ENCODE measurements at regions not wholly inside any gene's neighbourhood (a gene's known extent, or its start where the extent isn't known, plus 50 kb on each side); places are given as distances from the start of the nearest gene placed in this dataset.
"Not testable (repeated sequence)": the region's sequence is repeated elsewhere in the genome, so short reads cannot be mapped to it uniquely, and the experiment has no call there.

DNA sequence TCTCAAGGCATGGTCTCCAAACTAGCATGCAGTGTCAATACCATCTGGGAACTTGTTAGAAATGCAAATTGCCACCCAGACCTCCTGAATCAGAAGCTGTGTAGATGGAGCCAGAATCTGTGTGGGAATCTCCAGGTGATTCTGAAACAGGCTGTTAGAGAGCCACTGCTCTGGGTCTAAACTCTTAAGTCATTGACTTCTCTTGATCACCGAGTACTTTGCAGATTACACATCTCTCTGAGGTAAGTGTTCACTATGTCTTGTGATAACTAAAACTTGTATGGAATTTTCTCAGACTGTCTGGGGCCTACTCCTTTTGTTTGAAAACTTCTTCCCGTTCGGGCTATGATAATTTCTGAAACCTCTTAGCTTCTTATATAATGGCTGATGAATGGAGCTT lies 315.6 kb downstream of the EDEM1 start:
- Histone ChIP-seq H3K9me3 (no peaks in the 10 kb centered on the region), H3K4me1 (ENCODE audit: insufficient read depth) (no peaks in the 10 kb centered on the region), H3K36me3 (no peaks in the 10 kb centered on the region), H3K27me3 (no peaks in the 10 kb centered on the region), H3K27ac (no peak overlapping the region), H3K4me3 (no peak overlapping the region)
- TF ChIP-seq, protein P1, sequence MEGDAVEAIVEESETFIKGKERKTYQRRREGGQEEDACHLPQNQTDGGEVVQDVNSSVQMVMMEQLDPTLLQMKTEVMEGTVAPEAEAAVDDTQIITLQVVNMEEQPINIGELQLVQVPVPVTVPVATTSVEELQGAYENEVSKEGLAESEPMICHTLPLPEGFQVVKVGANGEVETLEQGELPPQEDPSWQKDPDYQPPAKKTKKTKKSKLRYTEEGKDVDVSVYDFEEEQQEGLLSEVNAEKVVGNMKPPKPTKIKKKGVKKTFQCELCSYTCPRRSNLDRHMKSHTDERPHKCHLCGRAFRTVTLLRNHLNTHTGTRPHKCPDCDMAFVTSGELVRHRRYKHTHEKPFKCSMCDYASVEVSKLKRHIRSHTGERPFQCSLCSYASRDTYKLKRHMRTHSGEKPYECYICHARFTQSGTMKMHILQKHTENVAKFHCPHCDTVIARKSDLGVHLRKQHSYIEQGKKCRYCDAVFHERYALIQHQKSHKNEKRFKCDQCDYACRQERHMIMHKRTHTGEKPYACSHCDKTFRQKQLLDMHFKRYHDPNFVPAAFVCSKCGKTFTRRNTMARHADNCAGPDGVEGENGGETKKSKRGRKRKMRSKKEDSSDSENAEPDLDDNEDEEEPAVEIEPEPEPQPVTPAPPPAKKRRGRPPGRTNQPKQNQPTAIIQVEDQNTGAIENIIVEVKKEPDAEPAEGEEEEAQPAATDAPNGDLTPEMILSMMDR (IDR thresholded peaks at IDR 0.05): no peak
- TF ChIP-seq EP300 (IDR thresholded peaks at IDR 0.05) (no peak), POLR2A (IDR thresholded peaks at IDR 0.05) (no peak)
- DNase-seq: no peak
- intact Hi-C loops (cut with DNase I): no loop called here
- WGBS, 3 donors: 88 to 90% (median 90%) methylated on average over 3 of the region's 3 CpGs

DNA sequence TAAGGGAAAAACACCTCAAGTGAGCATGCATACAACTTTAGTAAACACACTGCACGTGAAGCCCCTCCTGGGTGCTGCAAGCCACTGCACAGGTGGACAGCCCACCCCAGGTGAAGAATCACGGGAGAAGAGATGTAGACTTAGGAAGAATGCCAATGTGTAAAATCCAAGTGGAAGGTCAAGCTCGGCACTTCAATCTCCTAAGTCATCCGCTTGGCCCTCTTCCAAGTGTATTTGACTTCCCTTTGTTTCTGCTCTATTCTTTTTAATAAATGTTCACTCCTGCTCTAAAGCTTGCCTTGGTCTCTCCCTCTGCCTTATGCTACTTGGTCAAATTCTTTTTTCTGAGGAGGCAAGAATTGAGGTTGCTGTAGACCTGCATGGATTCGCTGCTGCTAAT lies 316.6 kb downstream of the EDEM1 start:
- intact Hi-C loops (cut with DNase I): no loop called here
- DNase-seq: no peak
- Histone ChIP-seq H3K27me3 (no peaks in the 10 kb centered on the region), H3K4me3 (no peak overlapping the region), H3K27ac (no peak overlapping the region), H3K36me3 (no peaks in the 10 kb centered on the region), H3K9me3 (no peaks in the 10 kb centered on the region), H3K4me1 (ENCODE audit: insufficient read depth) (no peaks in the 10 kb centered on the region)
- 64 to 72% (median 71%) methylated on average over 5 of the region's 5 CpGs for WGBS, 3 donors
- TF ChIP-seq, protein P1 (IDR thresholded peaks at IDR 0.05): no peak
- no peak for TF ChIP-seq POLR2A (IDR thresholded peaks at IDR 0.05)
- TF ChIP-seq EP300 (IDR thresholded peaks at IDR 0.05): no peak

DNA sequence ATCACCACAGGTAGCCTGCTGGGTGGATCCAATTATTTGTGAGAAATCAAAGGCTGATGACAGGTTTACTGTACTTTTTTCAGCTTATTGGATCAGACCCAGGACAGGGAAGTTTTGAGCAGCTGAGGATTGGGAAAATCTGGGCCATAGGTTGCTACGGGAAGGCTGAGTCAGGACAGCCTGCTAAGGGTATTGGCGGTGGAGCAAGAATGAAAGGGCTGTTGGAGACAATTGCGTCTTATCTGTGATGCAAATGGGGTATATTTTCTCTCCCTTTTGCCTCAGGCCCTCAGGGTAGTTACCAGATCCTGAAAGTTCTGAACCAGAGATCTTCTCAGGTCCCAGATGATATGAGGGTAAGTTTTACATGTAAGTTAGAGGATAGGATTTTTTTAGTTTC lies 317.7 kb downstream of the EDEM1 start:
- Histone ChIP-seq H3K27me3 (no peaks in the 10 kb centered on the region), H3K36me3 (no peaks in the 10 kb centered on the region), H3K9me3 (no peaks in the 10 kb centered on the region), H3K27ac (no peak overlapping the region), H3K4me3 (no peak overlapping the region), H3K4me1 (ENCODE audit: insufficient read depth) (no peaks in the 10 kb centered on the region)
- DNase-seq: no peak
- TF ChIP-seq EP300 (IDR thresholded peaks at IDR 0.05) (no peak), POLR2A (IDR thresholded peaks at IDR 0.05) (no peak)
- TF ChIP-seq, protein P1 (IDR thresholded peaks at IDR 0.05): no peak
- 91 to 97% (median 92%) methylated on average over 3 of the region's 3 CpGs for WGBS, 3 donors
- intact Hi-C loops (cut with DNase I): no loop called here

DNA sequence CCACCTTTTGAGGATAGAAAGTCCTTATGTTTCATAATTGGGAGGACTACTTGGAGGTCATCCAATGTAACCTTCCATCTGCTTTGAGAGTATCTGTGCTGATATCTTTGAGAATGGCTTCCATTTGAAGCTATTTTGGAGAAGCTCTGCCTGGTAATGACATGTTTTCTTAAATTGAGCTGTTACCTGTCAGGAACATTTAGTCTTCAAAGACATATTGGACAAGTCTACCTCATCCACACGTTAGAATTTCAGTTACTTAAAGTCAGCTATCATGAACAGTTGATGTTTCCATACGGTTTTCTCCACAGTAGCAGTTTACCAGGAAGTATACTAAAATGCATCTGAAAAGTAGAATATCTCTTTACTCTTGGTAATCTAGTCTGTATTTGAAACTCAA lies 318.5 kb downstream of the EDEM1 start:
- H3K4me3 ChIP-seq: no peak overlapping the region
- H3K27ac ChIP-seq: no peak overlapping the region
- intact Hi-C loops (cut with DNase I): no loop called here
- TF ChIP-seq POLR2A (IDR thresholded peaks at IDR 0.05): no peak
- TF ChIP-seq, protein P1 (IDR thresholded peaks at IDR 0.05): no peak
- no peak for TF ChIP-seq EP300 (IDR thresholded peaks at IDR 0.05)
- WGBS, 3 donors: 55 to 61% (median 56%) methylated on average over 2 of the region's 2 CpGs
- H3K4me1 ChIP-seq (ENCODE audit: insufficient read depth): no peaks in the 10 kb centered on the region
- H3K9me3 ChIP-seq: no peaks in the 10 kb centered on the region
- H3K36me3 ChIP-seq: no peaks in the 10 kb centered on the region
- no peaks in the 10 kb centered on the region for H3K27me3 ChIP-seq
- DNase-seq: no peak

DNA sequence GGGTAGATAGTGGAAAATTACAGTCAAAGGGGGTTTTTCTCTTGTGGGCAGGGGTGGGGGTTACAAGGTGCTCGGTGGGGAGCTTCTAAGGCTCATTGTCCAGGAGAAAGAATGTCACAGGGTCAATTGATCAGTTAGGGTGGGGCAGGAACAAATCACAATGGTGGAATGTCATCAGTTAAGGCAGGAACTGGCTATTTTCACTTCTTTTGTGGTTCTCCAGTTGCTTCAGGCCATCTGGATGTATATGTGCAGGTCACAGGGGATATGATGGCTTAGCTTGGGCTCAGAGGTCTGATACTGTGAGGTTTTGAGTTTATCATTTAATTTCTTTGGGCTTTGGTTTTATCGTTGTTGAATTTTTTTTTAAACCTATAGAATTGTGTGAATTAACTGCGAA lies 321.4 kb downstream of the EDEM1 start:
- H3K36me3 ChIP-seq; H3K27me3 ChIP-seq; DNase-seq; H3K4me3 ChIP-seq; H3K27ac ChIP-seq; H3K9me3 ChIP-seq; H3K4me1 ChIP-seq (ENCODE audit: insufficient read depth); intact Hi-C loops (cut with DNase I): not testable (repeated sequence)
- WGBS, 3 donors: 81 to 85% (median 84%) methylated on average over 3 of the region's 3 CpGs
